22Rv1 (cell line): ENCODE measurements at regions not wholly inside any gene's neighbourhood (a gene's known extent, or its start where the extent isn't known, plus 50 kb on each side); places are given as distances from the start of the nearest gene placed in this dataset.
"Not testable (repeated sequence)": the region's sequence is repeated elsewhere in the genome, so short reads cannot be mapped to it uniquely, and the experiment has no call there.

Experiments
- H3K27ac ChIP-seq: fragments of 450-650 bp; 2 replicates; pipeline ENCODE4 v1.5.1; 2017
- CTCF ChIP-seq: fragments of 450-650 bp; IDR thresholded peaks from 2 replicates; pipeline ENCODE4 v1.5.1; 2017; ENCODE audit warnings: mild to moderate bottlenecking
- ZFX ChIP-seq: fragments of 450-650 bp; IDR thresholded peaks from 2 replicates; pipeline ENCODE4 v1.6.1; 2017; ENCODE audit warnings: antibody characterized with exemption, borderline replicate concordance

GRCh38 chr21:35384375-35384774 is 335.3 kb upstream of the RUNX1 start:
- no peak for TF ChIP-seq CTCF
- no peak for TF ChIP-seq ZFX
- no peak overlapping the region for H3K27ac ChIP-seq

GRCh38 chr21:35382696-35383095 is 333.6 kb upstream of the RUNX1 start:
- TF ChIP-seq ZFX (no peak), CTCF (no peak)

GRCh38 chr21:35381743-35382310 is 332.7 kb upstream of the RUNX1 start:
- no peak overlapping the region for H3K27ac ChIP-seq
- TF ChIP-seq CTCF (no peak), ZFX (no peak)

More at GRCh38 chr21:35382696-35383095, 333.6 kb upstream of the RUNX1 start:
- no peak overlapping the region for H3K27ac ChIP-seq

GRCh38 chr21:35380304-35380703 is 331.2 kb upstream of the RUNX1 start:
- not testable (repeated sequence) for H3K27ac ChIP-seq

- TF ChIP-seq CTCF (no peak), ZFX (no peak)
- no peak overlapping the region for H3K27ac ChIP-seq
These were observed 329.8 kb upstream of the RUNX1 start for GRCh38 chr21:35378881-35379280.

GRCh38 chr21:35377505-35378090 is 328.5 kb upstream of the RUNX1 start:
- TF ChIP-seq ZFX: no peak
- no peak for TF ChIP-seq CTCF
- H3K27ac ChIP-seq: no peak overlapping the region

GRCh38 chr21:35376406-35377135 is 327.5 kb upstream of the RUNX1 start:
- H3K27ac ChIP-seq: no peak overlapping the region
- no peak for TF ChIP-seq CTCF
- no peak for TF ChIP-seq ZFX
